Thoracic aorta (tissue), 2 donors: ENCODE measurements at regions not wholly inside any gene's neighbourhood (a gene's known extent, or its start where the extent isn't known, plus 50 kb on each side); places are given as distances from the start of the nearest gene placed in this dataset.

Experiments used
- ATAC-seq: fragments of 150-250 bp; one replicate; pipeline ENCODE4 v1.8.0; 2017; ENCODE audit warnings: low read depth; ENCODE audit not compliant: insufficient number of reproducible peaks, low FRiP score
- DNase-seq: peaks from one replicate; pipeline ENCODE4 v3.0.0-alpha.2; 2020; ENCODE audit warnings: low spot score
- H3K27ac ChIP-seq, 2 donors: fragments of 200-600 bp; sonication (generic); 1 replicate in 1 of 2; 2 replicates in 1 of 2; pipeline ENCODE4 v1.5.1; 2016; ENCODE audit warnings: mild to moderate bottlenecking in 2 of 2, moderate library complexity in 2 of 2
- H3K27me3 ChIP-seq: fragments of 200-600 bp; sonication (generic); replicated peaks from 2 replicates; pipeline ENCODE4 v1.6.0; 2016; ENCODE audit warnings: mild to moderate bottlenecking; ENCODE audit not compliant: insufficient read depth
- H3K36me3 ChIP-seq: fragments of 200-600 bp; sonication (generic); one replicate; pipeline ENCODE4 v1.5.1; 2016
- H3K4me1 ChIP-seq, 2 donors: fragments of 200-600 bp; sonication (generic); 1 replicate in 1 of 2; 2 replicates in 1 of 2; pipeline versions ENCODE4 v1.5.1 to v1.6.0; 2016; ENCODE audit warnings: low read depth in 2 of 2, mild to moderate bottlenecking in 1 of 2; ENCODE audit not compliant: control insufficient read depth in 1 of 2
- H3K4me3 ChIP-seq: fragments of 200-600 bp; sonication (generic); 2 replicates; pipeline ENCODE4 v1.5.1; 2016; ENCODE audit warnings: mild to moderate bottlenecking
- H3K9me3 ChIP-seq: fragments of 200-600 bp; sonication (generic); 2 replicates; pipeline ENCODE4 v1.5.1; 2016
- TF ChIP-seq, protein P1 (sequence below): fragments of 200-600 bp; sonication (generic); IDR thresholded peaks from one replicate; pipeline ENCODE4 v1.5.1; 2019; ENCODE audit warnings: antibody characterized with exemption

DNA sequence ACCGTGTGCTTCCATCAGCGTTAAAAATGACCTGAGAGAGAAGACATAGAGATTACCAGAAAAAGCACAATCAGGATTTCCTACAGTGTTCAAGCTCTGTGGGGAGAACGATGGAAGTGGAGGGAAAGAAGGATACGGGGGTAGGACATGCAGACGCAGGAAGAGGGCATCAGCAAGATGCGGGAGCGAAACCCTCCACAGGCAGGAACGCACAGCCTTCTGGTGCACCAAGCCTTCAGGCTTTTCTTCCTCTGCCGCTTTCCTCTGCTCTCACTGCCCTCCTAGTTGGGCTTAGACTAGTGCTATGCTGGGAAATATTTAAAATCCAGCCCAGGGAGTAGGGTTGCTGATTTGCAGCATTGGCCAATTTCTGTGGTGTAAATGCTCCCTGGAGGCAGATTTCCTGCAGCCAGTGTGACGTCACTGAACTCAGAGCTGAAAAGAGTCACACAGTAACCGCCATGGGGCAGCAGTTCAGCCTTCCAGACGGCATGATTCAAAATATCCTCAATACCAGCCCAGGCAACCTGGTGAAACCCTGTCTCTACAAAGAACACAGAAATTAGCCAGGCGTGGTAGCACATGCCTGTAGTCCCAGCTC is 205.1 kb upstream of the SOX1 start:
- ATAC-seq: no peak
- TF ChIP-seq, protein P1, sequence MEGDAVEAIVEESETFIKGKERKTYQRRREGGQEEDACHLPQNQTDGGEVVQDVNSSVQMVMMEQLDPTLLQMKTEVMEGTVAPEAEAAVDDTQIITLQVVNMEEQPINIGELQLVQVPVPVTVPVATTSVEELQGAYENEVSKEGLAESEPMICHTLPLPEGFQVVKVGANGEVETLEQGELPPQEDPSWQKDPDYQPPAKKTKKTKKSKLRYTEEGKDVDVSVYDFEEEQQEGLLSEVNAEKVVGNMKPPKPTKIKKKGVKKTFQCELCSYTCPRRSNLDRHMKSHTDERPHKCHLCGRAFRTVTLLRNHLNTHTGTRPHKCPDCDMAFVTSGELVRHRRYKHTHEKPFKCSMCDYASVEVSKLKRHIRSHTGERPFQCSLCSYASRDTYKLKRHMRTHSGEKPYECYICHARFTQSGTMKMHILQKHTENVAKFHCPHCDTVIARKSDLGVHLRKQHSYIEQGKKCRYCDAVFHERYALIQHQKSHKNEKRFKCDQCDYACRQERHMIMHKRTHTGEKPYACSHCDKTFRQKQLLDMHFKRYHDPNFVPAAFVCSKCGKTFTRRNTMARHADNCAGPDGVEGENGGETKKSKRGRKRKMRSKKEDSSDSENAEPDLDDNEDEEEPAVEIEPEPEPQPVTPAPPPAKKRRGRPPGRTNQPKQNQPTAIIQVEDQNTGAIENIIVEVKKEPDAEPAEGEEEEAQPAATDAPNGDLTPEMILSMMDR: no peak
- no peaks in the 10 kb centered on the region for H3K9me3 ChIP-seq

DNA sequence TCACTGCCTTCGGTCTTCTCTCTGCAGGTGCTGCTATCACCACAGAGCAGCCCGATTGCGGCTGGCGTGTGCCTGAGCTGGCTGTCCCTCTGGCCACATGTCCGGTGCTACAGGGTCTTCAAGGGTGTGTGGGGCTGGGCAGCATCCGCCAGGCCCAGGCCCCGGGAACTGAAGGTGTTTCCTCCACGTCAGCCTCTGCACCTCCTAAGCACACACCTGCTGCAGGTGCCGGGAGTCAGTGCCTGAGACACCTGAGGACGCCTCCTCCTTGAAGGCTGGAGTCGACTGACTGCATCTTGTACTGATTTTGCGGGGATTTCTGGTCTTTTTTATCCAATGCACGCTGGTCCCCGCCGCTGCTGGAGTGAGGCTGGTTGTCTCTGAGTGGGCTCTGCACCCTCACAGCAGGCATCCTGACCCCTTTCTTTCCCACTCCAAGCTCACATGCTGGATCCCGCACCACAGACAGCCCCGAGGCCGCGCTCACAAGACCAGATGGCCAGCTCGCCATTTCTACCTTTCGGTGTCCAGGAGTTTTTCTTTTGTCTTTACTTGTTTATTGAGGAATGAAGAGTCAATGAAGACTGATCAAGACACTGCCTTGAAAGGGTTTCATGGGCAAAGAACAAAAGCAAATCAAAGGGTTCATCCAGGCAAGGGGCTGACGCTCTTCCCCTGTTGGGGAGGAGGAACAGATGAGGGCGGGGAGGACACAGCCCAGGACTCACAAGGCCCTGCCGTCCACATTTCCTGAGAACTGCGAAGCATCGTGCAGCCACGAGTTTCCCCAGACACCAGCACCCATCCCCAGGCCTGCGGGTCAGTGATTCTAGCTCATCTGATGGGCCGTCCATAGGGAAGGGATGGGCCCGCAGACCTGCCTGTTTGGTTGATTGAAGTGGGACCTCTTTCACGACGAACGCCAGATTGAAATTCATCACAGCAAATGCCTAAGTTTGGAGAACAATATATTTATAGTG is 203.8 kb upstream of the SOX1 start:
- Histone ChIP-seq H3K4me3 (no peak overlapping the region), H3K27ac (no peak overlapping the region), H3K9me3 (no peaks in the 10 kb centered on the region), H3K27me3 (no peaks in the 10 kb centered on the region), H3K4me1 (no peaks in the 10 kb centered on the region), H3K36me3 (no peaks in the 10 kb centered on the region)
- ATAC-seq: no peak
- no peak for DNase-seq
- TF ChIP-seq, protein P1: no peak

More for the DNA sequence above, 205.1 kb upstream of the SOX1 start:
- no peaks in the 10 kb centered on the region for H3K27me3 ChIP-seq
- H3K27ac ChIP-seq: no peak overlapping the region
- DNase-seq: no peak
- H3K36me3 ChIP-seq: no peaks in the 10 kb centered on the region
- H3K4me3 ChIP-seq: no peak overlapping the region
- no peaks in the 10 kb centered on the region for H3K4me1 ChIP-seq

DNA sequence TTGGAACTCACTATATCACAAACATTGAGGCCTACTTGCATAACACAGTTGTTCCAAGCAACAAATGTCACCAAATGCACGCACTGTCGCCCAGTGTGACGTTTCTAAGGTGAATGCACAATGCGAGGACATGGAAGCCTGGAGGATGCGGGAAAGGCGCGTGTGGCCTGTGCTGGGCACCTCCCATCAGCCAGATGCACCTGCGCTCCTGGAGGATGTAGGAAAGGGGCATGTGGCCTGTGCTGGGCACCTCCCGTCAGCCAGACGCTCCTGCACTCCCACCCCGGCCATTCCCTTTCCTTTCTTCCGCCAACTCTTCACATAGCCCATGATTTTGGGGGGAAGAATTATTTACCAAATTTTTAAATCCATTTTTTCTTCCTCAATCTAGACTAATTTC is 202.4 kb upstream of the SOX1 start:
- H3K9me3 ChIP-seq: no peaks in the 10 kb centered on the region
- TF ChIP-seq, protein P1: no peak

GRCh38 chr13:111865046-111865445 is 201.9 kb upstream of the SOX1 start:
- TF ChIP-seq, protein P1: no peak
- no peaks in the 10 kb centered on the region for H3K27me3 ChIP-seq
- no peak overlapping the region for H3K27ac ChIP-seq
- H3K4me3 ChIP-seq: no peak overlapping the region
- no peak for ATAC-seq
- no peaks in the 10 kb centered on the region for H3K36me3 ChIP-seq
- no peak for DNase-seq
- no peaks in the 10 kb centered on the region for H3K4me1 ChIP-seq
- H3K9me3 ChIP-seq: no peaks in the 10 kb centered on the region

More for the DNA sequence above, 202.4 kb upstream of the SOX1 start:
- Histone ChIP-seq H3K4me1 (no peaks in the 10 kb centered on the region), H3K36me3 (no peaks in the 10 kb centered on the region), H3K27ac (no peak overlapping the region), H3K4me3 (no peak overlapping the region), H3K27me3 (no peaks in the 10 kb centered on the region)
- ATAC-seq: no peak
- no peak for DNase-seq

GRCh38 chr13:111865826-111866225 is 201.1 kb upstream of the SOX1 start:
- H3K4me3 ChIP-seq: no peak overlapping the region
- no peak overlapping the region for H3K27ac ChIP-seq
- no peaks in the 10 kb centered on the region for H3K27me3 ChIP-seq
- H3K9me3 ChIP-seq: no peaks in the 10 kb centered on the region
- no peaks in the 10 kb centered on the region for H3K4me1 ChIP-seq
- TF ChIP-seq, protein P1: no peak
- ATAC-seq (no peak), DNase-seq (no peak)
- H3K36me3 ChIP-seq: no peaks in the 10 kb centered on the region
